Gastrocnemius medialis (tissue), 4 donors: ENCODE measurements at regions not wholly inside any gene's neighbourhood (a gene's known extent, or its start where the extent isn't known, plus 50 kb on each side); places are given as distances from the start of the nearest gene placed in this dataset.

Source experiments
- POLR2A ChIP-seq, 2 donors: fragments of 450-650 bp; IDR thresholded peaks; one replicate each; pipeline ENCODE4 v1.6.1; 2017; ENCODE audit warnings: antibody characterized with exemption in 2 of 2, mild to moderate bottlenecking in 2 of 2, moderate library complexity in 2 of 2
- TF ChIP-seq, protein P1 (sequence below), 5 experiments: fragments of 450-650 bp in 3 of 5; fragments of 200-600 bp in 2 of 5; sonication (generic) in 2 of 5; IDR thresholded peaks in 4 of 5; conservative IDR thresholded peaks in 1 of 5; 1 replicate in 4 of 5; 2 replicates in 1 of 5; pipeline ENCODE4 v1.5.1; 2016 to 2019; ENCODE audit warnings: antibody characterized with exemption in 5 of 5, mild to moderate bottlenecking in 3 of 5, moderate library complexity in 3 of 5

GRCh38 chr3:151612115-151612514, 121.6 kb upstream of the AADACL2 start:
- TF ChIP-seq, protein P1, sequence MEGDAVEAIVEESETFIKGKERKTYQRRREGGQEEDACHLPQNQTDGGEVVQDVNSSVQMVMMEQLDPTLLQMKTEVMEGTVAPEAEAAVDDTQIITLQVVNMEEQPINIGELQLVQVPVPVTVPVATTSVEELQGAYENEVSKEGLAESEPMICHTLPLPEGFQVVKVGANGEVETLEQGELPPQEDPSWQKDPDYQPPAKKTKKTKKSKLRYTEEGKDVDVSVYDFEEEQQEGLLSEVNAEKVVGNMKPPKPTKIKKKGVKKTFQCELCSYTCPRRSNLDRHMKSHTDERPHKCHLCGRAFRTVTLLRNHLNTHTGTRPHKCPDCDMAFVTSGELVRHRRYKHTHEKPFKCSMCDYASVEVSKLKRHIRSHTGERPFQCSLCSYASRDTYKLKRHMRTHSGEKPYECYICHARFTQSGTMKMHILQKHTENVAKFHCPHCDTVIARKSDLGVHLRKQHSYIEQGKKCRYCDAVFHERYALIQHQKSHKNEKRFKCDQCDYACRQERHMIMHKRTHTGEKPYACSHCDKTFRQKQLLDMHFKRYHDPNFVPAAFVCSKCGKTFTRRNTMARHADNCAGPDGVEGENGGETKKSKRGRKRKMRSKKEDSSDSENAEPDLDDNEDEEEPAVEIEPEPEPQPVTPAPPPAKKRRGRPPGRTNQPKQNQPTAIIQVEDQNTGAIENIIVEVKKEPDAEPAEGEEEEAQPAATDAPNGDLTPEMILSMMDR (IDR thresholded peaks at IDR 0.05 in 4 of 5, conservative IDR thresholded peaks at IDR 0.05 in 1 of 5), result no peak
- no peak for TF ChIP-seq POLR2A (IDR thresholded peaks at IDR 0.05)
